Right ventricle myocardium superior (tissue), 1 donor: ENCODE measurements at regions not wholly inside any gene's neighbourhood (a gene's known extent, or its start where the extent isn't known, plus 50 kb on each side); places are given as distances from the start of the nearest gene placed in this dataset.

ENCODE experiments used
- ATAC-seq: fragments of 200-7000 bp; cut with Tn5 transposase; one replicate; pipeline ENCODE4 v1.9.1; 2020; ENCODE audit warnings: mild to moderate bottlenecking; ENCODE audit not compliant: poor library complexity
- DNase-seq: peaks from one replicate; pipeline ENCODE4 v3.0.0-alpha.2; 2020
- intact Hi-C: fragments of 100-400 bp; cut with DNase I; formaldehyde crosslinking; loops from one replicate; pipeline ENCODE4 v1.11.2; 2022
- donor health status: DM: no; HTN: yes; CAD: no; lungs with severe emphysema.

GRCh38 chr12:13780453-13780852 is 200.9 kb downstream of the GRIN2B start:
- ATAC-seq (no peak), DNase-seq (no peak)
- intact Hi-C loops = no loop called here

DNA sequence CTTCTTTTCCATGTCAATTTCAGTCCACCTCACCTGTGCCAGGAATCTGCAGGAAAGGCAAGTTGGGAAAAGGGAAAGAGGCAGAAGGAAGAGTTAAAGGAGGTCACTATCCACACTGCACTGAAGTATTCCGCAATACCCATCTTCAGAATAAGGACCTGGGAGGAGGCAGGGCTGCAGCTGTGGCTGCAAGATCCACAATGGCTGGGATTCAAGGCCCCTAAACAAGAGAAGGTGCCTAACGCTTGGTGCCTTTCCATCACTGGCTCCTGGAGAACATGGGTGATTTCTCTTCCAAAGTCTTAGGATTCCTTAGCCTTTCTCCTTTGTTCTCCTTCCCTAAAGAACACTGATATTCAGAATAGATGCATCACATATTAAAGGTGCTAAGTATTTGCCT is 204.0 kb downstream of the GRIN2B start:
- intact Hi-C loops = no loop called here
- DNase-seq (no peak), ATAC-seq (no peak)

DNA sequence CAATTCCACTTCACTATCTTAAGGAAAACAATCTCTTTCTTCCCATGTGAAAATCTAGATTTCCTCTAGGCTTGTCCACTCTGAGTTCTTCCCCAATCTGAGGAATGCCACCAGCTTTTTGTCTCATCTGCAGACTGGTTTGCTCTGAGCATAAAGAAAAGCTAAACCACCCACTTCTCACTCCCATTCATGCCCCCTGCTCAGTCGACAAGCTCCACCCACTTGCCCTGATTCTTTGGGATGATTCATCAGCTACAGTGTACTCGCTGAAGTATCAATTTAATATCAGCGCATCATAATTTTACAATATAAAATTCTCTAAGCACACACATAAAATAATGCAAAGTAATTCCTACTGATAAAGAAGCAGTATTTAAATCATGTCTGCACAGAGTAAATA is 209.1 kb downstream of the GRIN2B start:
- no peak for ATAC-seq
- DNase-seq = no peak
- intact Hi-C loops = no loop called here

DNA sequence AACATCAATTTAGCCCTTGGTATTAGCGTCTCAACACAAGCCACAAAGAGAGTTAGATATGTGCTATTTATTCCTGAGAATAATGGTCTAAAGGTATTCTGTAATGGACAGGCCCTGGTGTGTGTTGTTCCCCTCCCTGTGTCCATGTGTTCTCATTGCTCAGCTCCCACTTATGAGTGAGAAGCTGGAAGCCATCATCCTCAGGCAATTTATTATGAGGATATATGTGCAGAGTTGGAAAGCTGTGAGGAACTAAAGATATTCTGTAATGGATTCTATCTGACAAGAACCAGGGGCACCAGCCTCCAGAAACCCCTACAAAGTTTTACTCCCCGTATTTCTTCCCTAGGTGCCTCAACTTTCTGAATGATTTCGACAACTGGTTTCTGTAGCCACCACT is 210.8 kb downstream of the GRIN2B start:
- no peak for DNase-seq
- intact Hi-C loops = no loop called here
- no peak for ATAC-seq

DNA sequence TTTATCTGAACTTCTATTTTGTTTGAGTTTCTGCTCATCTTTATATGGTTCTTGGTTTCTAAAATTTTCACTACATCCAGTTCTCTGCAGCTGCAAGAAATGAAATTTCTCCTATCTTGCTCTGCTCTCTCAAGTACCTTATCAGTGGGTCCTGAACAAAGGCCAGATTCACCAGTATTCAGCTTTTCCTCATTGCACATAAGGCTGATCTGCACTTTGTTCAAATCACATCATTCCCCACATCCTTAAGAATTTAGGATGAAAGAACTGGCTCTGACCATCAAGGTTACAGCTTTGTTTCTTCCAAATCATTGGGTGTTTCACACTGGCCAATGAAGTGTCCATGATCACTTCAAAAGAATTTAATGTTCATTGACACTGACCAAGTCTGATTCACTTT is 211.4 kb downstream of the GRIN2B start:
- no peak for DNase-seq
- ATAC-seq = no peak
- intact Hi-C loops = no loop called here

GRCh38 chr12:13769273-13769672 is 212.1 kb downstream of the GRIN2B start:
- DNase-seq (no peak), ATAC-seq (no peak)
- intact Hi-C loops = no loop called here

DNA sequence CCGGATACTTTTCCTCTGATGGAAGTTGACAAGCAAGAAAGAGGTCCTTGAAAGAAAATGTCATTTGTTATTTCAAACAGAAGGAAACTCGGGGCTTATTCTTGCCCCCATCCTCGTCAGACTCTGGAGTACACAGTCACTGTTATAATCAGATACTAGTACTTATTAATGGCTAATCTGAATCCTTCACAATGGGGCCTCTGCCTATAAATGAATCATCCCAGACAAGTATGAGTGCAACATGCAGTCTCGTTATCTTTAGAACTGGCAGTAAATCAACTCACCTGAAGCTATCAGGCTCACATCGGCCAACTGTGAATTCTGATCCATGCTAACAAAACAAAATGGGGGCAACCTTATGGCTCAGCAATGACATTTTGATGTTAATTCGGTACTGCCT is 216.7 kb downstream of the GRIN2B start:
- no peak for DNase-seq
- intact Hi-C loops = no loop called here

GRCh38 chr12:13749389-13749788 is 232.0 kb downstream of the GRIN2B start:
- no peak for DNase-seq
- ATAC-seq = no peak
- intact Hi-C loops = no loop called here

More for the DNA sequence above, 216.7 kb downstream of the GRIN2B start:
- ATAC-seq = no peak

GRCh38 chr12:13745111-13745860 is 236.1 kb downstream of the GRIN2B start:
- no peak for ATAC-seq
- no peak for DNase-seq
- intact Hi-C loops = no loop called here

DNA sequence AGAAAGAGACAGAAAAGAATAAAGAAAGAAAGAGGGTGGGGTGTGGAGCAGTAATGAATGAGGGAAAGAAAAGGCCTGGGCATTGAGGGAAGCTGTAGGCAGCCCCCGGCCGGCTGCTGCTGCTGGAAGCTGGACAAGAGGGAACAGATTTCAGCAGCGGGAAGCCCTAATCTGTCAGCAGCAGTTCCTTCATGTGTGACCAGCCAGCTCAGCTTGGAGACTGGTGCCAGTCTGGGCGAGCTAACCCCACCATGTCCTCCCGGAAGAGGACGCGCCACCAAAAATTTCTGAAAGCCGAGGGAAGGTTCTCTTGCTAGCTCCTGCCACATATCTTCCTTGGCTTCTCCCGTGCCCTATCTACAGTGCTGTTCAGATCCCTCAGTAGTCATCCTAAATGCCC is 236.8 kb downstream of the GRIN2B start:
- intact Hi-C loops = no loop called here
- DNase-seq = no peak
- ATAC-seq = no peak

DNA sequence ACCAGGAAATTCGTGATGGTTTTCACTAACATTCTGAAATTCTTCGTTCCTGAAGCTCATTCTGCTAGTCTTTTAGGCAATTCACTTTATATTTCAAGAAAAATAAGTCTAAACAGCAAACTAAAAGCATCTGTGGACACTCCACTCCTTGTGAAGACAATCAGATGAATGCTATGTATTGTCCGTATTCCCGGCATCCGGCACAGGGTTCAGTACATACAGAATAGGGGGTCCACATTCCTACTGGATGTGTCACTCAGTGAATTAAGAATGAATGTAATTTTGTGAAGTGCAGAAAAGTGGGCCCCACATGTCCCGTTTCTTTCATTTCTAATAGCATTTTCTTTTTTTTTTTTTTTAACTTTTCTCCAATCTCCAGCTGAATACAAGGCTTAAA is 241.3 kb downstream of the GRIN2B start:
- DNase-seq (no peak), ATAC-seq (no peak)
- intact Hi-C loops = no loop called here

- no peak for ATAC-seq
- intact Hi-C loops = loop anchor here (5.0 kb wide), 2 partner anchors 207 to 432 kb away; no protein-coding TSS in a partner anchor
- DNase-seq = no peak
These were observed 245.7 kb downstream of the GRIN2B start for GRCh38 chr12:13735734-13736133.

GRCh38 chr12:13734584-13735152 is 246.7 kb downstream of the GRIN2B start:
- ATAC-seq (no peak), DNase-seq (no peak)
- intact Hi-C loops = loop anchor here (5.0 kb wide), 2 partner anchors 208 to 433 kb away; no protein-coding TSS in a partner anchor

DNA sequence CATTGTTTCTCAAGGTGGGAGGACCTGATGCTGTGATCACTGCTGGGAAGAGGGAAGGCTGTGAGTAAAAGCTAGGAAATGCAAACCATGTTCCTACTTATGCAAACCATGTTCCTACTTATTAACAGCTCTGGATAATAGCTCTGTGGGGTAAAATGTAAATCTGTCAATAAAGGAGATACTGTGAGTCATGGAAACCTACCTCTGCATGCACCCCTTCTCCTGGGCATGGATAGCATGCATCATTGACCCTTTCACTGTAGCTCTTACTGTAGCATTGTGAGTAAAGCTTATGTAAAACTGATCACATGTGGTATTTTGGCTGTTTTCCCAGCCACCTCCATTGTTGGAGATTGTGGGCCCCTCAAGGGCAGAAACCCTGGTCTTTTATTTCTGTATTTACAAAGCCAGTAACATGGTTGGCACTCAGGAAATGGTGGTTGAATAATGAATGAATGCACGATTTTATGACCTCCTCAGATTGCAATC is 253.7 kb downstream of the GRIN2B start:
- intact Hi-C loops = no loop called here
- DNase-seq = no peak

DNA sequence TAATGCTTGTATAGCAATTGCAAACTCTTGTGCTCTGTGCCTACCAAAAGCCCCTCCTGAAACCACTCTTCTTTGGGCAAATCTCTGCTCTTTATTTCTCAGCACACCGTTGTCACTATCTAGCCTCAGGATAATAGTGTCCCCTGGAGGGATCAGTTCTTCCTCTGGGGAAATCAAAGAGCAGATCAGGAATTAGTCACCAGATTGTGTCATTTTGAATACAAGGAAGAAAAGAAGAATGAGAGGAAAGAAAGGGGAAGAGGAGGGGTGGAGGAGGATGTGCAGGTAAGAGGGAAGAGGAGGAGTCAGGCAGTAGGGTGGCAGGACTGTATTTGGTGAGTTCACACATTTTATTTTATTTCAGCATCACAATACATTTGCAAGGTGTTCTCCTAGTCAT is 256.4 kb downstream of the GRIN2B start:
- intact Hi-C loops = no loop called here
- ATAC-seq (no peak), DNase-seq (no peak)

More for the DNA sequence above, 253.7 kb downstream of the GRIN2B start:
- ATAC-seq = no peak

- intact Hi-C loops = no loop called here
- ATAC-seq (no peak), DNase-seq (no peak)
These were observed 257.3 kb downstream of the GRIN2B start for GRCh38 chr12:13724136-13724535.

DNA sequence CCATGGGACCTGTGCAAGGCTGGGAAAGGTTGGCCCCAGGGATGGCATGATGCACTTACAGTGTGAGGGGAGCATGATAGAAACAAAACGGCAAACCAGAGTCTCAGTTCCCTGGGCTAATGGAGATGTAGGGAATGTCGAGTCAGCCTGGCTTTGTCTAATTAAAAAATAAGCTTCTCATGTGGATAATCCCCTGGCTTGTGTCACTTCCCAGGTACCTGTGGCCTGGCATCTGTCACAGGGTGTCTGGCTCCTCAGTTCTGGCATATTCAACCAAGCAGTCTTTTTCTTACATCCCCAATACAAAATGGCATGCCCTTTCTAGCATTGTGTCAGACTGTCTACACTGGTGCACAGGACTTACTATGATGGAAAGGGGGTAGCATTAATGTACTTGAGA is 261.4 kb downstream of the GRIN2B start:
- intact Hi-C loops = no loop called here
- no peak for ATAC-seq
- no peak for DNase-seq

DNA sequence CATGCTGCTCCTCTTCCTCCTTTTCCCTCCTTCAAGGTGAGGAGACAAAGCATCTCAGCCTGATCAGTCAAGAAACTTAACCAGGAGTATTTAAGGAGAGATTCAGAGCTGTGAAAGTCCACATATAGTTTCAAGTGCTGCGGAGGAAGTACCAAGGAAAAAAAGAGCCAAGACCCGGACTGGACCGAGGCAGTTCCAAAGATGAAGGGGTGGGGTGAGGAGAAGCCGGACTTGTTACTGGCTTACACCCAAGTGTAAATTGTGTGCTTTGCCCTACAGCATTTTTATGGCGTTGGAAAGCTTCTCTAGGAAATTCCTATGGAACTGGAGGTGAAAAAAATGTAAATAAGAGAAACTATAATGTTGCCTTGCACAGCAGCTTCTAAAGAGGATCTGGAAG is 263.1 kb downstream of the GRIN2B start:
- DNase-seq (no peak), ATAC-seq (no peak)
- intact Hi-C loops = no loop called here

- intact Hi-C loops = no loop called here
These were observed 265.3 kb downstream of the GRIN2B start for GRCh38 chr12:13716119-13716518.

DNA sequence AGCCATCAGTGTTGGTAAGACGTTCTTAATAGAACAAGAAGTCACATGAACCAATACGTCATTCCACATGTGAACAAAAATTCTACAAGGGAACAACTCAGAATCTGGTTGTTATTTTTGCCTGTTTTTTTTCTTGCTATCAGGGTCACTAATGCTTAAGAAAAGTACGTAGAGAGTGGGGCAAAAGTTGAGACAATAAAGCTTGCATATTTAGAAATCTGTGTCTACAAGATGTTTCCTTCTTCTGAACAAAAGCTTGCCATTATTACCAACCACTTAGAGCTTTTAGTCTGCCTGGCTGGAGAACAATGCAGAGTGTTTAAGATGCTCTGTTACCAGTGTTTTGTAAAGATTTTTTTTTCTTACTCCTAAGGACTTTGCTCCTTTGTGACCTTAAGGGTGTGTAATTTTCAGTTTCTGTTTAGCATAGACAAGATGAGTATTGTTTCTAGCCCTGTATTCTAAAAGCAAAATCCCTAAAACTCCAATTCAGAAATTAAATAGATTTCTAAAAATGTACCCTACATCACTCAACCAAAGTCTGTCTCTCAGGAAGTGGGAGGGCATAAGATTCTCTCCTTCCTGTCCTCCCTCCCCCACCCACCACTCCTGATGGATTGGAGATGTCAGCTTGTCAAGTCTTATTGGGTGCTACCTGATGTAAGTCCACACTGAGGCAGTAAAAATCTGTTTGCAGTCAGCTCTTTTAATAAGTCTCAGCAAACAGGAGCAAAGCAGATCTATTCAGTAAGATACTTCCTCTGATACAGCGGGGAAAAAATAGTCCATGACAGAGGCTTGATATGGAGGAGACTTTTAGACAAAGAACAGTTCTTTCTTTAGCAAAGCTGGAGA is 267.6 kb downstream of the GRIN2B start:
- no peak for DNase-seq
- no peak for ATAC-seq
- intact Hi-C loops = no loop called here

More at GRCh38 chr12:13716119-13716518, 265.3 kb downstream of the GRIN2B start:
- DNase-seq (no peak), ATAC-seq (no peak)
